GM12891 (cell line): ENCODE measurements at regions not wholly inside any gene's neighbourhood (a gene's known extent, or its start where the extent isn't known, plus 50 kb on each side); places are given as distances from the start of the nearest gene placed in this dataset.

Experiments
- POLR2A ChIP-seq: IDR thresholded peaks from 2 replicates; pipeline ENCODE4 v1.6.1; 2011; ENCODE audit warnings: low read depth, low read length, control low read depth
- POLR2AphosphoS5 ChIP-seq: IDR thresholded peaks from 2 replicates; pipeline ENCODE4 v1.6.1; 2011; ENCODE audit warnings: low read depth, low read length, control low read depth
- TAF1 ChIP-seq: IDR thresholded peaks from 2 replicates; pipeline ENCODE4 v1.6.1; 2011; ENCODE audit warnings: low read depth, low read length, control low read depth

- TF ChIP-seq POLR2A (no peak), POLR2AphosphoS5 (no peak), TAF1 (no peak)
Measured at GRCh38 chr10:6918305-6918704, 338.2 kb upstream of the PRKCQ start.
